K562 (cell line): ENCODE measurements at regions not wholly inside any gene's neighbourhood (a gene's known extent, or its start where the extent isn't known, plus 50 kb on each side); places are given as distances from the start of the nearest gene placed in this dataset.

ENCODE experiments used
- ATAC-seq: fragments of 200-7000 bp; cut with Tn5 transposase; 3 replicates; pipeline ENCODE4 v1.9.1; 2020; ENCODE audit warnings: moderate library complexity
- BruUV-seq: library from RNA; stranded (reverse); fragments of 400-500 nt; replicated peaks from 2 replicates; lab custom pipeline; 2021; lab: Mats Ljungman, UMichigan
- CTCF ChIA-PET: fragments of 300-600 bp; formaldehyde crosslinking; extraction: SDS; loops from one replicate; lab custom pipeline; 2021; ENCODE audit warnings: low intra/inter-chr PET ratio; lab: Yijun Ruan, JAX
- POLR2A ChIA-PET: fragments of 300-600, 350-650 bp; sonication (Branson Sonifier 250); formaldehyde crosslinking; extraction: SDS; loops from one replicate; lab custom pipeline; 2021; ENCODE audit warnings: antibody characterized with exemption, inconsistent platforms; lab: Yijun Ruan, JAX
- DNase-seq, 4 experiments: peaks; one replicate each; pipeline versions ENCODE4 v3.0.0 to v3.0.0-alpha.2; 2011 to 2018; ENCODE audit warnings: low spot score in 3 of 4, mixed read lengths in 3 of 4; ENCODE audit errors: extremely low read depth in 1 of 4
- FAIRE-seq: peaks from 2 replicates; lab custom pipeline; 2011; peaks lifted over from hg19 to GRCh38; lab: Jason Lieb, UNC
- H2AFZ ChIP-seq: 2 replicates; pipeline ENCODE4 v1.6.0; 2011; ENCODE audit warnings: low read depth, low read length, control low read depth, inconsistent platforms
- H3K27ac ChIP-seq: fragments of 200-600 bp; 3 replicates; pipeline ENCODE4 v1.8.0; 2011; ENCODE audit warnings: low read depth, mild to moderate bottlenecking, control low read depth, inconsistent platforms, low read length, moderate library complexity, mixed read lengths; ENCODE audit errors: extremely low read depth
- H3K27me3 ChIP-seq, 2 experiments: fragments of 300-600 bp in 1 of 2; 2 replicates in 1 of 2; 3 replicates in 1 of 2; pipeline versions ENCODE4 v1.6.0 to v1.8.0; 2011; ENCODE audit warnings: inconsistent platforms in 2 of 2, low read length in 2 of 2, mild to moderate bottlenecking in 1 of 2, mixed read lengths in 1 of 2, moderate library complexity in 1 of 2; ENCODE audit not compliant: control insufficient read depth in 2 of 2, insufficient read depth in 2 of 2
- H3K36me3 ChIP-seq: fragments of 300-600 bp; 3 replicates; pipeline ENCODE4 v1.8.0; 2011; ENCODE audit warnings: mild to moderate bottlenecking, low read length, inconsistent platforms; ENCODE audit not compliant: control insufficient read depth, insufficient read depth
- H3K4me1 ChIP-seq, 2 experiments: fragments of 200-600 bp in 1 of 2; replicated peaks in 1 of 2; 2 replicates in 1 of 2; 3 replicates in 1 of 2; pipeline versions ENCODE4 v1.5.1 to v1.8.0; 2011; ENCODE audit warnings: inconsistent platforms in 2 of 2, low read length in 2 of 2, mild to moderate bottlenecking in 1 of 2, mixed read lengths in 1 of 2, moderate library complexity in 1 of 2; ENCODE audit not compliant: control insufficient read depth in 2 of 2, insufficient read depth in 2 of 2
- H3K4me2 ChIP-seq: 2 replicates; pipeline ENCODE4 v1.6.1; 2011; ENCODE audit warnings: low read length, control low read depth, inconsistent platforms, mixed read lengths; ENCODE audit not compliant: insufficient read depth
- H3K4me3 ChIP-seq: fragments of 200-600 bp; sonication (generic), shearing (Covaris generic); 2 replicates; pipeline ENCODE4 v1.5.1; 2016; ENCODE audit warnings: control low read depth, inconsistent platforms
- H3K79me2 ChIP-seq: fragments of 200-600 bp; 3 replicates; pipeline ENCODE4 v1.8.0; 2011; ENCODE audit warnings: low read length, inconsistent platforms; ENCODE audit not compliant: control insufficient read depth, insufficient read depth
- H3K9ac ChIP-seq, 2 experiments: 2 replicates each; pipeline versions ENCODE4 v1.6.0 to v1.6.1; 2011; ENCODE audit warnings: low read depth in 2 of 2, low read length in 2 of 2, control low read depth in 1 of 2, inconsistent platforms in 1 of 2, mild to moderate bottlenecking in 1 of 2, mixed read lengths in 1 of 2; ENCODE audit not compliant: insufficient read depth in 1 of 2
- H3K9me1 ChIP-seq: one replicate; pipeline ENCODE4 v1.6.0; 2011; ENCODE audit warnings: inconsistent platforms, mild to moderate bottlenecking, low read length, moderate library complexity; ENCODE audit not compliant: control insufficient read depth, insufficient read depth
- H3K9me3 ChIP-seq: replicated peaks from 2 replicates; pipeline ENCODE4 v1.5.1; 2011; ENCODE audit warnings: low read depth, low read length, inconsistent platforms; ENCODE audit not compliant: control insufficient read depth, insufficient read depth
- H4K20me1 ChIP-seq: replicated peaks from 2 replicates; pipeline ENCODE4 v1.6.1; 2011; ENCODE audit warnings: low read length, inconsistent platforms, mixed read lengths; ENCODE audit not compliant: control insufficient read depth, insufficient read depth
- BRD9 ChIP-seq: fragments of 450-650 bp; IDR thresholded peaks from 2 replicates; pipeline ENCODE4 v1.6.1; 2018; ENCODE audit warnings: low read depth; ENCODE audit not compliant: partially characterized antibody
- ZNF436 ChIP-seq: fragments of 250-450, 450-650 bp; sonication (Bioruptor Pico); formaldehyde crosslinking; IDR thresholded peaks from 2 replicates; pipeline ENCODE4 v1.7.0; 2020; ENCODE audit warnings: mild to moderate bottlenecking
- WGBS: fragments of 100-300 bp; shearing (Covaris generic); methylation state at CpG from one replicate; pipeline ENCODE4 v1.1.6; 2016; ENCODE audit warnings: low coverage, mixed read lengths; ENCODE audit not compliant: insufficient coverage; ENCODE audit errors: missing lambda C conversion rate; 5-methylcytosine and 5-hydroxymethylcytosine counted together
- in situ Hi-C: fragments of 300-500 bp; cut with MboI; formaldehyde crosslinking; loops from 4 replicates; pipeline ENCODE4 v1.15.0; 2018; ENCODE audit warnings: inconsistent platforms, mixed read lengths
- intact Hi-C: fragments of 100-400 bp; cut with micrococcal nuclease; formaldehyde crosslinking; loops from 2 replicates; pipeline ENCODE4 v1.14.2; 2022
- TF ChIP-seq, protein P1 (sequence below): sonication (generic); formaldehyde crosslinking; IDR thresholded peaks from 2 replicates; pipeline ENCODE4 v1.8.0; 2022; ENCODE audit warnings: missing genetic modification reagents, mild to moderate bottlenecking, borderline replicate concordance
- TF ChIP-seq, protein P2 (sequence below): fragments of 200-800 bp; sonication (Bioruptor generic); IDR thresholded peaks from 2 replicates; pipeline ENCODE4 v1.6.1; 2017; ENCODE audit warnings: missing genetic modification characterization, missing compliant biosample characterization

DNA sequence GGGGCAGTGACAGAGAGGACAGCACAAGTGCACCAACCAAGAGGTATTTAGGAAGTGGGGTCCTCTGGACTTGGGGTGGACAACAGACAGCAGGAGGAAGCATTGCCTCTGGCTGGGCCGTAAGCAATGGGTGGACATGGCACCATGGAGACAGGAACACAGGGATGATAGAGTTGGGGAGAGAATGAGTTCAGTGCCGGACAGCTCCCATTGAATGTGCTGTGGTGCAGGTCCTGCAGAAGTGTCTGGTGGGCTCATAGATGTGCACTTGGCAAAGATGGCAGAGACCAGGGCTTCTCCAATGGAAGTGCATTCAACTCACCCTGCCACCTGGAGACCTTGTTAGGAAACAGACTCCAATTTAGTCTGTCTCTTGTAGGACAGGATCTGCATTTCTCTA, 341.5 kb upstream of the ZMIZ1 start (continued):
- TF ChIP-seq, protein P1, sequence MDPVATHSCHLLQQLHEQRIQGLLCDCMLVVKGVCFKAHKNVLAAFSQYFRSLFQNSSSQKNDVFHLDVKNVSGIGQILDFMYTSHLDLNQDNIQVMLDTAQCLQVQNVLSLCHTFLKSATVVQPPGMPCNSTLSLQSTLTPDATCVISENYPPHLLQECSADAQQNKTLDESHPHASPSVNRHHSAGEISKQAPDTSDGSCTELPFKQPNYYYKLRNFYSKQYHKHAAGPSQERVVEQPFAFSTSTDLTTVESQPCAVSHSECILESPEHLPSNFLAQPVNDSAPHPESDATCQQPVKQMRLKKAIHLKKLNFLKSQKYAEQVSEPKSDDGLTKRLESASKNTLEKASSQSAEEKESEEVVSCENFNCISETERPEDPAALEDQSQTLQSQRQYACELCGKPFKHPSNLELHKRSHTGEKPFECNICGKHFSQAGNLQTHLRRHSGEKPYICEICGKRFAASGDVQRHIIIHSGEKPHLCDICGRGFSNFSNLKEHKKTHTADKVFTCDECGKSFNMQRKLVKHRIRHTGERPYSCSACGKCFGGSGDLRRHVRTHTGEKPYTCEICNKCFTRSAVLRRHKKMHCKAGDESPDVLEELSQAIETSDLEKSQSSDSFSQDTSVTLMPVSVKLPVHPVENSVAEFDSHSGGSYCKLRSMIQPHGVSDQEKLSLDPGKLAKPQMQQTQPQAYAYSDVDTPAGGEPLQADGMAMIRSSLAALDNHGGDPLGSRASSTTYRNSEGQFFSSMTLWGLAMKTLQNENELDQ = no peak
- TF ChIP-seq, all 486 proteins: peak for 0

DNA sequence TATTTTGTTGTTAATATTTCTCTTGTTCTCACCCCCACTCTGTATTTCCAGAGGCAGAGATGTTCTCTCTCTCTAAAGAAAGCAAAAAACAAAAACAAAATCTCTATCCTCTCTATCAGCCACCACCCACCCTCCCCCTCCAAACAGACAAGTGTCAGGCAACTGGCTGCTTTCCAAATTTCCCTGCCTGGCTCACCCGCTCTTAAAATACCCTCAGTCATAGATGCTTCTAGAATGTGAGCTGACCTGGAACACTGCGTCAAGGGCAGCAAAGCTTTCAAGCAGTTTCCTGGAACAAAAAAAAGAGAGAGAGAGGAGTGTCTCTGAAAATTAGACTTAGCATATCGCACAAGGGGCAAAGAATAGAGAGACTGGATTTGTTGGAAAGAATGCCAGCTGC, 341.0 kb upstream of the ZMIZ1 start:
- BruUV-seq = no TSS peak
- no peak for FAIRE-seq
- Histone ChIP-seq H3K79me2 (no peaks in the 10 kb centered on the region), H3K27me3 (peaks cover 9 to 39% of the 10 kb centered on the region in 2 experiments; a peak in 4 of 5 replicates), H3K36me3 (no peaks in the 10 kb centered on the region), H3K4me3 (no peak overlapping the region), H4K20me1 (no peaks in the 10 kb centered on the region), H3K4me2 (no peak overlapping the region), H3K9me3 (no peaks in the 10 kb centered on the region), H3K9me1 (no peaks in the 10 kb centered on the region), H3K9ac (no peak overlapping the region; a peak in 1 of 4 replicates), H3K4me1 (no peaks in the 10 kb centered on the region), H3K27ac (no peak overlapping the region), H2AFZ (no peak overlapping the region)
- no peak for DNase-seq
- WGBS = 0% methylated on average over 3 of the region's 3 CpGs
- TF ChIP-seq, protein P2, sequence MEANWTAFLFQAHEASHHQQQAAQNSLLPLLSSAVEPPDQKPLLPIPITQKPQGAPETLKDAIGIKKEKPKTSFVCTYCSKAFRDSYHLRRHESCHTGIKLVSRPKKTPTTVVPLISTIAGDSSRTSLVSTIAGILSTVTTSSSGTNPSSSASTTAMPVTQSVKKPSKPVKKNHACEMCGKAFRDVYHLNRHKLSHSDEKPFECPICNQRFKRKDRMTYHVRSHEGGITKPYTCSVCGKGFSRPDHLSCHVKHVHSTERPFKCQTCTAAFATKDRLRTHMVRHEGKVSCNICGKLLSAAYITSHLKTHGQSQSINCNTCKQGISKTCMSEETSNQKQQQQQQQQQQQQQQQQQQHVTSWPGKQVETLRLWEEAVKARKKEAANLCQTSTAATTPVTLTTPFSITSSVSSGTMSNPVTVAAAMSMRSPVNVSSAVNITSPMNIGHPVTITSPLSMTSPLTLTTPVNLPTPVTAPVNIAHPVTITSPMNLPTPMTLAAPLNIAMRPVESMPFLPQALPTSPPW = 0 out of 2 replicates have a peak, but pooled peaks have one; percentile 12
- no peak for TF ChIP-seq ZNF436 (CRISPR knock-in tag)
- TF ChIP-seq BRD9 = no peak
- in situ Hi-C loops (no loop called here), intact Hi-C loops (no loop called here)
- ChIA-PET CTCF (no interaction called here), POLR2A (no interaction called here)
- no peak for ATAC-seq
